HEK293 (cell line): ENCODE measurements at regions not wholly inside any gene's neighbourhood (a gene's known extent, or its start where the extent isn't known, plus 50 kb on each side); places are given as distances from the start of the nearest gene placed in this dataset.

ENCODE experiments used
- CTCF ChIA-PET: fragments of 350-600 bp; formaldehyde crosslinking; extraction: SDS; loops from one replicate; lab custom pipeline; 2021; ENCODE audit warnings: antibody characterized with exemption; lab: Yijun Ruan, JAX
- POLR2A ChIA-PET: fragments of 300-600 bp; formaldehyde crosslinking; extraction: SDS; loops from one replicate; lab custom pipeline; 2020; ENCODE audit warnings: antibody characterized with exemption, inconsistent platforms; lab: Yijun Ruan, JAX
- H3K27ac ChIP-seq: fragments of 200-500 bp; sonication (Bioruptor generic); 2 replicates; pipeline ENCODE4 v1.5.1; 2014; ENCODE audit warnings: low read depth, low read length, control low read depth, inconsistent platforms; ENCODE audit errors: extremely low read depth
- H3K36me3 ChIP-seq, 2 experiments: fragments of 200-500 bp in 1 of 2; sonication (Bioruptor generic) in 1 of 2; 1 replicate in 1 of 2; 2 replicates in 1 of 2; pipeline ENCODE4 v1.5.1; 2014 to 2017; ENCODE audit warnings: inconsistent platforms in 2 of 2, low read length in 2 of 2; ENCODE audit not compliant: control insufficient read depth in 2 of 2, insufficient read depth in 1 of 2
- H3K4me1 ChIP-seq: fragments of 200-500 bp; sonication (Bioruptor generic); 2 replicates; pipeline ENCODE4 v1.5.1; 2014; ENCODE audit warnings: mild to moderate bottlenecking, low read length, inconsistent platforms; ENCODE audit not compliant: control insufficient read depth, insufficient read depth
- H3K4me3 ChIP-seq: 2 replicates; pipeline ENCODE4 v1.5.1; 2011; ENCODE audit warnings: low read depth, mild to moderate bottlenecking, control low read depth, low read length, moderate library complexity
- H3K9me3 ChIP-seq: fragments of 200-500 bp; sonication (Bioruptor generic); 2 replicates; pipeline ENCODE4 v1.5.1; 2014; ENCODE audit warnings: low read depth, low read length, inconsistent platforms; ENCODE audit not compliant: control insufficient read depth, insufficient read depth
- GFI1B ChIP-seq: fragments of 450-650 bp; formaldehyde crosslinking; IDR thresholded peaks from 2 replicates; pipeline ENCODE4 v1.5.1; 2016; ENCODE audit warnings: missing biosample characterization, missing genetic modification characterization
- HOXD13 ChIP-seq: sonication (generic); formaldehyde crosslinking; IDR thresholded peaks from 2 replicates; pipeline ENCODE4 v1.8.0; 2022; ENCODE audit warnings: missing genetic modification reagents, borderline replicate concordance
- KLF16 ChIP-seq: fragments of 450-650 bp; formaldehyde crosslinking; IDR thresholded peaks from 2 replicates; pipeline ENCODE4 v1.5.1; 2017; ENCODE audit warnings: missing biosample characterization, missing genetic modification characterization
- PRDM1 ChIP-seq: fragments of 450-650 bp; formaldehyde crosslinking; IDR thresholded peaks from 2 replicates; pipeline ENCODE4; 2016; ENCODE audit warnings: missing biosample characterization, missing genetic modification characterization
- SCRT1 ChIP-seq: fragments of 450-650 bp; formaldehyde crosslinking; IDR thresholded peaks from 2 replicates; pipeline ENCODE4 v1.5.1; 2016; ENCODE audit warnings: missing biosample characterization, missing genetic modification characterization, borderline replicate concordance
- SCRT2 ChIP-seq: fragments of 450-650 bp; formaldehyde crosslinking; IDR thresholded peaks from 2 replicates; pipeline ENCODE4 v1.5.1; 2016; ENCODE audit warnings: missing biosample characterization, missing genetic modification characterization
- SETDB1 ChIP-seq: IDR thresholded peaks from one replicate; pipeline ENCODE4 v1.6.1; 2017; ENCODE audit warnings: mild to moderate bottlenecking, low read length, moderate library complexity, mixed read lengths; ENCODE audit not compliant: insufficient read length
- SP2 ChIP-seq: fragments of 450-650 bp; formaldehyde crosslinking; IDR thresholded peaks from 2 replicates; pipeline ENCODE4 v1.5.1; 2016; ENCODE audit warnings: missing biosample characterization, missing genetic modification characterization
- ZBTB1 ChIP-seq: fragments of 450-650 bp; formaldehyde crosslinking; IDR thresholded peaks from 2 replicates; pipeline ENCODE4 v1.5.1; 2016; ENCODE audit warnings: missing biosample characterization, missing genetic modification characterization
- ZBTB21 ChIP-seq: fragments of 450-650 bp; formaldehyde crosslinking; IDR thresholded peaks from 2 replicates; pipeline ENCODE4 v1.5.1; 2017; ENCODE audit warnings: missing biosample characterization, missing genetic modification characterization
- ZNF155 ChIP-seq: fragments of 450-650 bp; formaldehyde crosslinking; IDR thresholded peaks from 2 replicates; pipeline ENCODE4 v1.5.1; 2016; ENCODE audit warnings: missing biosample characterization, missing genetic modification characterization
- ZNF174 ChIP-seq: fragments of 450-650 bp; formaldehyde crosslinking; IDR thresholded peaks from 2 replicates; pipeline ENCODE4 v1.5.0; 2017; ENCODE audit warnings: missing biosample characterization, mild to moderate bottlenecking, missing genetic modification characterization
- ZNF175 ChIP-seq: fragments of 450-650 bp; formaldehyde crosslinking; IDR thresholded peaks from 2 replicates; pipeline ENCODE4 v1.5.1; 2016; ENCODE audit warnings: missing biosample characterization, missing genetic modification characterization
- ZNF2 ChIP-seq: fragments of 450-650 bp; formaldehyde crosslinking; IDR thresholded peaks from 2 replicates; pipeline ENCODE4 v1.5.1; 2016; ENCODE audit warnings: missing biosample characterization, missing genetic modification characterization
- ZNF266 ChIP-seq: fragments of 450-650 bp; formaldehyde crosslinking; IDR thresholded peaks from 2 replicates; pipeline ENCODE4 v1.5.1; 2016; ENCODE audit warnings: missing biosample characterization, missing genetic modification characterization, low read depth
- ZNF274 ChIP-seq, 2 experiments: fragments of 200-500 bp in 1 of 2; fragments of 450-650 bp in 1 of 2; sonication (Bioruptor generic) in 1 of 2; formaldehyde crosslinking in 1 of 2; IDR thresholded peaks; 2 replicates each; pipeline versions ENCODE4 v1.5.1 to v1.6.1; 2014 to 2016; ENCODE audit warnings: borderline replicate concordance in 1 of 2, inconsistent platforms in 1 of 2, low read length in 1 of 2, missing biosample characterization in 1 of 2, missing genetic modification characterization in 1 of 2
- ZNF350 ChIP-seq: fragments of 450-650 bp; formaldehyde crosslinking; IDR thresholded peaks from 2 replicates; pipeline ENCODE4 v1.5.0; 2017; ENCODE audit warnings: missing biosample characterization, mild to moderate bottlenecking, missing genetic modification characterization
- ZNF548 ChIP-seq: fragments of 450-650 bp; formaldehyde crosslinking; IDR thresholded peaks from 2 replicates; pipeline ENCODE4 v1.5.1; 2016; ENCODE audit warnings: missing biosample characterization, missing genetic modification characterization
- ZNF654 ChIP-seq: fragments of 450-650 bp; formaldehyde crosslinking; IDR thresholded peaks from 2 replicates; pipeline ENCODE4 v1.5.1; 2016; ENCODE audit warnings: low read depth, missing biosample characterization, missing genetic modification characterization
- ZNF768 ChIP-seq: fragments of 450-650 bp; formaldehyde crosslinking; IDR thresholded peaks from 2 replicates; pipeline ENCODE4 v1.5.1; 2018; ENCODE audit warnings: missing biosample characterization, mild to moderate bottlenecking, missing genetic modification characterization
- ZNF830 ChIP-seq: fragments of 450-650 bp; IDR thresholded peaks from 2 replicates; pipeline ENCODE4 v1.5.0; 2018; ENCODE audit warnings: missing biosample characterization, missing genetic modification characterization, low read depth, mild to moderate bottlenecking, moderate library complexity
- ZNF843 ChIP-seq: fragments of 450-650 bp; formaldehyde crosslinking; IDR thresholded peaks from 2 replicates; pipeline ENCODE4 v1.5.1; 2016; ENCODE audit warnings: missing biosample characterization, missing genetic modification characterization
- TF ChIP-seq, protein P1 (sequence below): fragments of 450-650 bp; formaldehyde crosslinking; IDR thresholded peaks from 2 replicates; pipeline ENCODE4 v1.5.1; 2016; ENCODE audit warnings: missing biosample characterization, missing genetic modification characterization
- TF ChIP-seq, protein P2 (sequence below): fragments of 450-650 bp; formaldehyde crosslinking; IDR thresholded peaks from 2 replicates; pipeline ENCODE4 v1.5.1; 2016; ENCODE audit warnings: missing biosample characterization, missing genetic modification characterization, borderline replicate concordance
- TF ChIP-seq, protein P3 (sequence below): fragments of 450-650 bp; formaldehyde crosslinking; IDR thresholded peaks from 2 replicates; pipeline ENCODE4 v1.5.1; 2016; ENCODE audit warnings: missing biosample characterization, missing genetic modification characterization

DNA sequence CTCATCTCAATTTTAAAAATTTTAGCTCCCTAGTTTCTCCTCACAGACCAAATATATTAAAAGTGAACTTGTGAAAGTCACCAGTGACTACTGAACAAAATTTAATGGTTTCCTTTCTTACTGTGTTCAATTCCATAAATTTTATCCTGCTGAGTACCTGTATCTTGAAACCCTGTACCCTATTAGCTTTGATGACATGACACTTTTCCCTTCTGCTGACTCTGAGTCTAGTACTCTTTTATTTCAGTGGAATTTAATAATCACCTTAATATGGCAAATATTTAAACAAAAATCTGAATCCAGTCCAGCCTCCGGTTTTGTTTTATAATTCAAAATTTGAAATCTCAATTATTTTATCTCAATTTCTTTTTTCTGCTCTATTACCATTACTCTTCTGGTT lies 203.1 kb upstream of the NUDT6 start:
- H3K36me3 ChIP-seq = no peaks in the 10 kb centered on the region
- H3K9me3 ChIP-seq = no peaks in the 10 kb centered on the region
- CTCF ChIA-PET = interaction anchor here (0.8 to 0.9 kb wide), 2 partner anchors 18 to 23 kb away, joined by 3 read pairs; no protein-coding TSS in a partner anchor
- H3K4me1 ChIP-seq = no peaks in the 10 kb centered on the region
- no peak overlapping the region for H3K27ac ChIP-seq
- POLR2A ChIA-PET = no interaction called here
- no peak overlapping the region for H3K4me3 ChIP-seq
- TF ChIP-seq ZNF274 (IDR thresholded peaks at IDR 0.05; ENCODE audit: low read length) = no peak
- TF ChIP-seq ZNF274 (tag by site-specific recombination; IDR thresholded peaks at IDR 0.05; ENCODE audit: borderline replicate concordance) = no peak
- TF ChIP-seq SCRT2 = no peak
- no peak for TF ChIP-seq ZNF548
- no peak for TF ChIP-seq ZNF843 (tag by site-specific recombination)
- no peak for TF ChIP-seq ZNF175 (tag by site-specific recombination)
- TF ChIP-seq, protein P1, sequence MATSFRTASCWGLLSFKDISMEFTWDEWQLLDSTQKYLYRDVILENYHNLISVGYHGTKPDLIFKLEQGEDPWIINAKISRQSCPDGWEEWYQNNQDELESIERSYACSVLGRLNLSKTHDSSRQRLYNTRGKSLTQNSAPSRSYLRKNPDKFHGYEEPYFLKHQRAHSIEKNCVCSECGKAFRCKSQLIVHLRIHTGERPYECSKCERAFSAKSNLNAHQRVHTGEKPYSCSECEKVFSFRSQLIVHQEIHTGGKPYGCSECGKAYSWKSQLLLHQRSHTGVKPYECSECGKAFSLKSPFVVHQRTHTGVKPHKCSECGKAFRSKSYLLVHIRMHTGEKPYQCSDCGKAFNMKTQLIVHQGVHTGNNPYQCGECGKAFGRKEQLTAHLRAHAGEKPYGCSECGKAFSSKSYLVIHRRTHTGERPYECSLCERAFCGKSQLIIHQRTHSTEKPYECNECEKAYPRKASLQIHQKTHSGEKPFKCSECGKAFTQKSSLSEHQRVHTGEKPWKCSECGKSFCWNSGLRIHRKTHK (tag by site-specific recombination) = no peak
- TF ChIP-seq, protein P2, sequence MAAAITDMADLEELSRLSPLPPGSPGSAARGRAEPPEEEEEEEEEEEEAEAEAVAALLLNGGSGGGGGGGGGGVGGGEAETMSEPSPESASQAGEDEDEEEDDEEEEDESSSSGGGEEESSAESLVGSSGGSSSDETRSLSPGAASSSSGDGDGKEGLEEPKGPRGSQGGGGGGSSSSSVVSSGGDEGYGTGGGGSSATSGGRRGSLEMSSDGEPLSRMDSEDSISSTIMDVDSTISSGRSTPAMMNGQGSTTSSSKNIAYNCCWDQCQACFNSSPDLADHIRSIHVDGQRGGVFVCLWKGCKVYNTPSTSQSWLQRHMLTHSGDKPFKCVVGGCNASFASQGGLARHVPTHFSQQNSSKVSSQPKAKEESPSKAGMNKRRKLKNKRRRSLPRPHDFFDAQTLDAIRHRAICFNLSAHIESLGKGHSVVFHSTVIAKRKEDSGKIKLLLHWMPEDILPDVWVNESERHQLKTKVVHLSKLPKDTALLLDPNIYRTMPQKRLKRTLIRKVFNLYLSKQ (tag by site-specific recombination) = no peak
- no peak for TF ChIP-seq SP2 (tag by site-specific recombination)
- TF ChIP-seq KLF16 (tag by site-specific recombination) = no peak
- TF ChIP-seq ZNF830 (tag by site-specific recombination) = no peak

DNA sequence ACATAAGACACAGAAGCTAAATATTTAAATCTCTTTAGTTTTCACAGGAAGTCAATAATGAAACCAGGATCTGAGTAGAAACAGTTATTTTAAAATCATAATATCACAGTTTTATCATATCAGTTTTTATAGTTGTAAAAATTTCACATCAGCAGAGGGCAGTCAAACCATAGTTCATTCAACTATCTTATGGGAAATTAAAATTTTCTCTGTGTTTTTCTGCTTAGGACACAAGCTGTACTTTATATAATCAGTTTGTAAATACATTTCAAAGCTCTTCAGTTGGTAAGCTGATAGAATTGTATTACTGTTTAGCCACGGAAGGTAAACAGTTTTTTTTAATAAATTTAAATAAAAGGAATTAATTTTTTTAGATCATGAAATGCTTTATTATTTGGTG lies 204.8 kb upstream of the NUDT6 start:
- no peak overlapping the region for H3K27ac ChIP-seq
- ChIA-PET POLR2A (no interaction called here), CTCF (interaction anchor here (0.6 to 0.9 kb wide), 4 partner anchors 9 to 1196 kb away, joined by 3 to 4 read pairs (median 3); no protein-coding TSS in a partner anchor)
- H3K4me1 ChIP-seq = no peaks in the 10 kb centered on the region
- no peak overlapping the region for H3K4me3 ChIP-seq
- no peaks in the 10 kb centered on the region for H3K9me3 ChIP-seq
- no peak for TF ChIP-seq GFI1B (tag by site-specific recombination)
- TF ChIP-seq ZNF654 (tag by site-specific recombination) = peak; percentile 16
- no peaks in the 10 kb centered on the region for H3K36me3 ChIP-seq

DNA sequence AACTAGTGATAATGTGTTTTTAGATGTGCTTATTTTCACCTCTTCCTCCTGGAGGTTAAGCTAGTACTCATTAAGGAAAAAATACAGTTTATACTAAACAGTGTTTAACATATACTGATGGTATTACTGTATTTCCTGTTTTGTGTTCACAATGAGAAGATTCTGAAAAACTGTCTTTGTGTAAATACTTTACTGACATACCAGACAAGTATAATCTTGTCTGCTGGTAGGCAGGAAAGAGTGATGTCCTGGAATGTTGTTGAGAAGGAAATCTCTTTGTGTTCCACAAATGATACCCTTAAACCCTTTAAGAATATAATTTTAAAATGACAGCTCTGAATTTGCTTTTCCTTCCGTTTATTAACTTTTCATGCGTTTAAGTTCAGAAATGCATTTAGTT lies 205.5 kb upstream of the NUDT6 start:
- Histone ChIP-seq H3K4me3 (no peak overlapping the region), H3K4me1 (no peaks in the 10 kb centered on the region), H3K27ac (no peak overlapping the region), H3K36me3 (no peaks in the 10 kb centered on the region), H3K9me3 (no peaks in the 10 kb centered on the region)
- POLR2A ChIA-PET = no interaction called here
- CTCF ChIA-PET = interaction anchor here (0.6 to 0.9 kb wide), 5 partner anchors 9 to 1196 kb away, joined by 3 to 4 read pairs (median 3); no protein-coding TSS in a partner anchor
- TF ChIP-seq ZNF2 (tag by site-specific recombination) (no peak), HOXD13 (no peak), ZNF266 (tag by site-specific recombination) (no peak), KLF16 (tag by site-specific recombination) (no peak), ZNF174 (no peak), SETDB1 (no peak), ZBTB21 (tag by site-specific recombination) (no peak), ZNF155 (tag by site-specific recombination) (no peak), ZBTB1 (tag by site-specific recombination) (no peak), ZNF768 (tag by site-specific recombination) (no peak), PRDM1 (tag by site-specific recombination) (no peak), ZNF654 (tag by site-specific recombination) (no peak), SCRT1 (tag by site-specific recombination) (no peak), ZNF350 (no peak)
- TF ChIP-seq, protein P3, sequence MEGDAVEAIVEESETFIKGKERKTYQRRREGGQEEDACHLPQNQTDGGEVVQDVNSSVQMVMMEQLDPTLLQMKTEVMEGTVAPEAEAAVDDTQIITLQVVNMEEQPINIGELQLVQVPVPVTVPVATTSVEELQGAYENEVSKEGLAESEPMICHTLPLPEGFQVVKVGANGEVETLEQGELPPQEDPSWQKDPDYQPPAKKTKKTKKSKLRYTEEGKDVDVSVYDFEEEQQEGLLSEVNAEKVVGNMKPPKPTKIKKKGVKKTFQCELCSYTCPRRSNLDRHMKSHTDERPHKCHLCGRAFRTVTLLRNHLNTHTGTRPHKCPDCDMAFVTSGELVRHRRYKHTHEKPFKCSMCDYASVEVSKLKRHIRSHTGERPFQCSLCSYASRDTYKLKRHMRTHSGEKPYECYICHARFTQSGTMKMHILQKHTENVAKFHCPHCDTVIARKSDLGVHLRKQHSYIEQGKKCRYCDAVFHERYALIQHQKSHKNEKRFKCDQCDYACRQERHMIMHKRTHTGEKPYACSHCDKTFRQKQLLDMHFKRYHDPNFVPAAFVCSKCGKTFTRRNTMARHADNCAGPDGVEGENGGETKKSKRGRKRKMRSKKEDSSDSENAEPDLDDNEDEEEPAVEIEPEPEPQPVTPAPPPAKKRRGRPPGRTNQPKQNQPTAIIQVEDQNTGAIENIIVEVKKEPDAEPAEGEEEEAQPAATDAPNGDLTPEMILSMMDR (tag by site-specific recombination) = no peak
- TF ChIP-seq, protein P1 (tag by site-specific recombination) = no peak
